ENCODE measurements at regions not wholly inside any gene's neighbourhood (a gene's known extent, or its start where the extent isn't known, plus 50 kb on each side); places are given as distances from the start of the nearest gene placed in this dataset.

DNA sequence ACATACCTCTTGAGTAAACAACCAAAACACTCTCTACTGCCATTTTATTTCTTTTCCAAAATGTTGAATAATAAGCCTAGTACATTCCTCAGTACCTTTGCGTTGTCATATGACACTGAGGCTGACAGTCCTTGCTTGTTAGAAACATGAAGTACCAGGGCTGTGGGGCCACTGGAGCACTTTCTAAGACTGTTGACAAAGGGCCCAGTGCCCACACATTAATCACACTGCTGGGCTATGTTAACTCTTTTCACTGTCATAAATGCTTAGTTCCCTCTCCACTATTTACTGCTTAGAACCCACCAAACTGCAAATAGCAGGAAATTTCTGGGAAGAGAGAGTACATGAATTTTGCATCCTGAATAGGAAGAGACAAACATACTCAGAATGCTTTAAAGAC is 57.1 kb downstream of the FAM47B start:
- no peak for TF ChIP-seq CTCF (IDR thresholded peaks at IDR 0.05; ENCODE audit: low read depth, low read length)
- no peak for DNase-seq (ENCODE audit: extremely low read depth, low read depth)

DNA sequence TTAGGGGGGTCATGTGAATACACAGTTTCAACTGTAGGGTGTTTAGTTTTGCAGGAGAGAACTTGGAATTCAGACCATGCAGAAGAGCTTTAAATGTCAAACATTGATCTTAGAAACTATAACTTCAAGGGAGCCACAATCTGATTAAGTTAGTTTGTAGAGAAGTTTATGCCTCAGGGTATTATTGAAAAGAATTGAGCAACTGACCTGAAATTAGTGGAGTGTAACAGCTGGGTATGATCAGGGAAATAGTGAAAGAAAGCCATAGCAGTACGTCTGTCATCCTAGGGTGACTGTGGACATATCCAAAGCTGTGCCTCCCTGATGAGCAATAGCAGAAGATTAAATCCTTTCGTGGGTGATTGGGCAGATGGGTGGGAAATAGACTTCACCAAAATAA is 63.8 kb downstream of the FAM47B start:
- no peak for DNase-seq (ENCODE audit: extremely low read depth, low read depth)
- no peak for TF ChIP-seq CTCF (IDR thresholded peaks at IDR 0.05; ENCODE audit: low read depth, low read length)

DNA sequence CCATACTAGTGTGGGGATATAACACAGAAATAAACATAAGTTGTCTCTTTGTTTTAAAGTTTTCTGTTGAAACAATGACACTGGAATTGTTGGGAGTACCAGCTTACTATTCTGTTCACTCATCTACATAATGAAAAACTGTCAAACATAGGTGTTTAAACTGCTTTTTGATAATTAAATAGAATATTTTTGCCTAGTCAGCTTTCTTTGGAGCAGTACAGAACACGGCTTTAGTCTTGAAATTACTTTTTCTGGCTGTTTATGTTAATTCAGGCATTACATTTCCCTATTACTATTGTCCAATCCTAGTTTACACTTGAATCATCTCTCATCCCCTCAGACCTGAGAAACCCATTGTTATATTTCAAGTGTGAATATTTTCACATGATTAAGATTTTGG is 73.0 kb downstream of the FAM47B start:
- TF ChIP-seq CTCF (IDR thresholded peaks at IDR 0.05; ENCODE audit: low read depth, low read length), result no peak
- DNase-seq (ENCODE audit: extremely low read depth, low read depth), result no peak

GRCh38 chrX:35016051-35016450 is 73.5 kb downstream of the FAM47B start:
- TF ChIP-seq CTCF (IDR thresholded peaks at IDR 0.05; ENCODE audit: low read depth, low read length), result no peak
- DNase-seq (ENCODE audit: extremely low read depth, low read depth), result no peak

DNA sequence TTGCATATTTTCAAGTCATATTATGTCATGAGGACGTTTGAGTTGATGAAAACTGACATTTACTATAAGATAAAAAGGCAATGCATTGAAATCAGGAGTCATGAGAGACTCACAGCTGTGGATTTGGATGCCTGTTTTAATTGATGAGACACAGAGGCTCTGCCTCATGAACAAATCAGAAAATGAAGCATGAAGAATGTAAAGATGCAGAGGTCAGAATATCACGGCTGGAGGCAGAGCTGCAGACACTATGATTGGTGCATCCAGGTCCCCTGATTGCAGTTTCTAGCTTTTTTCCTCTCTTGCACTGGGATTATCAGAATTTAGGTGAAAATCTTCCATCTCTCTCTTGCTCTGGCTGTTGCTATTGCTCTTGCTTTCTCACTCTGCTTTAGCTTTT is 74.7 kb downstream of the FAM47B start:
- TF ChIP-seq CTCF (IDR thresholded peaks at IDR 0.05; ENCODE audit: low read depth, low read length), result no peak
- DNase-seq (ENCODE audit: extremely low read depth, low read depth), result no peak

DNA sequence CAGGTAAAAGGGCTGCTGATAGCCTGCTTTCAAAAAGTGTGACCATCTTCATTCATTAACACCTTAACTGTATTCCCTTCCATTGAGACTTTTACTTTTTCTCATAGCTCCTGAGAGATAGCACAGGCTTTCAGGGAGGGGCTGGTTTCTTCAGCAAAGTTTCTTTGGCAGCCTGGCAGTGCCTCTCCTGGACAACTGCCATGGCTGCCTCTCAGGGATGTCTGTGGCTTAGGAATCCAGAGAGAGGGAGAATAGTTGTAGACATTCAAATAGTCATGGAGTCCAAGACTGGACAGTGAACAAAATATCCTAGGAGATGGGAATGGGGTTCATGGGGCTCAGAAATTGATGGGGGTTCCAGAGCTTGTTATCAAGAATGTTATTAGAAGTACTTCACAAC is 81.1 kb downstream of the FAM47B start:
- DNase-seq (ENCODE audit: extremely low read depth, low read depth), result no peak
- no peak for TF ChIP-seq CTCF (IDR thresholded peaks at IDR 0.05; ENCODE audit: low read depth, low read length)

DNA sequence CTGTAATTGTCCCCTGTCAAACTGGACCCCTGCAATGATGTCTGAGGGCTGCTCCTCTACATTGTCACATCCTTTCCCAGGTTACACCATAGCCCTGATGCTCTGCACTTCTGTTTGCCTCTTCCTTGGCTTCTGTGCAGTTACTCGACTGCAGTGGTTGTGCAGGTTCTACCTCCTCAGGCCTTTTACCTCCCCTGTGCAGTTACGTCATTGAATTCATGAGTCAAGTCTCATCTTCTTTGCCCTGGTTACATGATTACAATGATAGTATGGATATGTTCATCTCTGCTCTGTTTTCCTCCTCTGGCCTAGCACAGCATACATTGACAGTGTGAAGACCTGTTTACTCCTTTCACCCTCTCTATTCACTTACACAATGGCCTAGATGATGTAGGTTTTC is 83.2 kb downstream of the FAM47B start:
- TF ChIP-seq CTCF (IDR thresholded peaks at IDR 0.05; ENCODE audit: low read depth, low read length), result no peak
- DNase-seq (ENCODE audit: extremely low read depth, low read depth), result no peak
